Ishikawa (cell line): ENCODE measurements at regions not wholly inside any gene's neighbourhood (a gene's known extent, or its start where the extent isn't known, plus 50 kb on each side); places are given as distances from the start of the nearest gene placed in this dataset.

Experiments
- CEBPB ChIP-seq: IDR thresholded peaks from 2 replicates; pipeline ENCODE4 v1.6.1; 2012
- CREB1 ChIP-seq: IDR thresholded peaks from 2 replicates; pipeline ENCODE4 v1.6.1; 2012; ENCODE audit warnings: low read depth
- EGR1 ChIP-seq: IDR thresholded peaks from 2 replicates; pipeline ENCODE4 v1.6.1; 2012
- EP300 ChIP-seq: IDR thresholded peaks from 2 replicates; pipeline ENCODE4 v1.6.1; 2012; ENCODE audit warnings: borderline replicate concordance
- FOXM1 ChIP-seq: IDR thresholded peaks from 2 replicates; pipeline ENCODE4 v1.6.1; 2012; ENCODE audit warnings: low read depth, borderline replicate concordance
- MAX ChIP-seq: IDR thresholded peaks from 2 replicates; pipeline ENCODE4 v1.6.1; 2012
- NFIC ChIP-seq: IDR thresholded peaks from 2 replicates; pipeline ENCODE4 v1.6.1; 2012
- RAD21 ChIP-seq: IDR thresholded peaks from 2 replicates; pipeline ENCODE4 v1.6.1; 2012; ENCODE audit warnings: low read depth
- REST ChIP-seq: IDR thresholded peaks from 2 replicates; pipeline ENCODE4 v1.6.1; 2012; ENCODE audit warnings: low read depth, mild to moderate bottlenecking
- TAF1 ChIP-seq: IDR thresholded peaks from 2 replicates; pipeline ENCODE4 v1.6.1; 2012; ENCODE audit warnings: low read depth, mild to moderate bottlenecking
- TCF12 ChIP-seq: IDR thresholded peaks from 2 replicates; pipeline ENCODE4 v1.6.1; 2012; ENCODE audit warnings: low read depth
- TEAD4 ChIP-seq: IDR thresholded peaks from 2 replicates; pipeline ENCODE4 v1.6.1; 2012
- USF1 ChIP-seq: IDR thresholded peaks from 2 replicates; pipeline ENCODE4 v1.6.1; 2012
- YY1 ChIP-seq: IDR thresholded peaks from 2 replicates; pipeline ENCODE4 v1.6.1; 2012; ENCODE audit warnings: low read depth
- ZBTB7A ChIP-seq: IDR thresholded peaks from 2 replicates; pipeline ENCODE4 v1.6.1; 2012; ENCODE audit warnings: low read depth

- TF ChIP-seq MAX, result no peak
- TF ChIP-seq YY1, result no peak
- no peak for TF ChIP-seq REST
- TF ChIP-seq RAD21, result no peak
- no peak for TF ChIP-seq EP300
- no peak for TF ChIP-seq USF1
- no peak for TF ChIP-seq CEBPB
Observed at GRCh38 chr2:5385596-5385995, 306.6 kb upstream of the SOX11 start.

GRCh38 chr2:5387406-5387805 lies 304.8 kb upstream of the SOX11 start:
- TF ChIP-seq FOXM1, result no peak

- TF ChIP-seq YY1, result no peak
- TF ChIP-seq EGR1, result no peak
- TF ChIP-seq CEBPB, result no peak
- no peak for TF ChIP-seq CREB1
- no peak for TF ChIP-seq TEAD4
- TF ChIP-seq TCF12, result no peak
- TF ChIP-seq NFIC, result no peak
- no peak for TF ChIP-seq USF1
- no peak for TF ChIP-seq REST
- TF ChIP-seq TAF1, result no peak
Observed at GRCh38 chr2:5389740-5390139, 302.4 kb upstream of the SOX11 start.

- TF ChIP-seq EGR1 (no peak), ZBTB7A (no peak), TEAD4 (no peak), CREB1 (no peak), NFIC (no peak), RAD21 (no peak), MAX (no peak)
Observed at GRCh38 chr2:5391362-5391761, 300.8 kb upstream of the SOX11 start.

GRCh38 chr2:5392658-5393057 lies 299.5 kb upstream of the SOX11 start:
- TF ChIP-seq FOXM1 (no peak), YY1 (no peak), NFIC (no peak), ZBTB7A (no peak)

- TF ChIP-seq EGR1 (no peak), RAD21 (no peak), TAF1 (no peak)
Observed at GRCh38 chr2:5393474-5393873, 298.7 kb upstream of the SOX11 start.

GRCh38 chr2:5394223-5394622 lies 298.0 kb upstream of the SOX11 start:
- TF ChIP-seq TEAD4 (no peak), USF1 (no peak), MAX (no peak), REST (no peak), EP300 (no peak), TCF12 (no peak), ZBTB7A (no peak), CEBPB (no peak), EGR1 (no peak), RAD21 (no peak), CREB1 (no peak), FOXM1 (no peak), YY1 (no peak), TAF1 (no peak), NFIC (no peak)
